Keratinocyte (primary cell): ENCODE measurements at regions not wholly inside any gene's neighbourhood (a gene's known extent, or its start where the extent isn't known, plus 50 kb on each side); places are given as distances from the start of the nearest gene placed in this dataset.

Source experiments
- DNase-seq: peaks from one replicate; pipeline ENCODE4 v3.0.0-alpha.2; 2011; ENCODE audit warnings: low read depth, missing footprints, low spot score
- FAIRE-seq: peaks from 2 replicates; lab custom pipeline; 2011; peaks lifted over from hg19 to GRCh38; lab: Jason Lieb, UNC
- H2AFZ ChIP-seq: 2 replicates; pipeline ENCODE4 v1.6.0; 2012; ENCODE audit warnings: low read length, control low read depth, inconsistent platforms; ENCODE audit not compliant: control insufficient read depth
- H3K27ac ChIP-seq: 2 replicates; pipeline ENCODE4 v1.5.1; 2011; ENCODE audit warnings: low read length; ENCODE audit not compliant: control insufficient read depth, insufficient read depth
- H3K27me3 ChIP-seq: 3 replicates; pipeline ENCODE4 v1.6.0; 2011; ENCODE audit warnings: low read length; ENCODE audit not compliant: control insufficient read depth, insufficient read depth; ENCODE audit errors: extremely low read depth
- H3K36me3 ChIP-seq, 2 experiments: 2 replicates in 1 of 2; 3 replicates in 1 of 2; pipeline ENCODE4 v1.5.1; 2011; ENCODE audit warnings: low read length in 2 of 2, mild to moderate bottlenecking in 1 of 2; ENCODE audit not compliant: control insufficient read depth in 2 of 2, insufficient read depth in 2 of 2; ENCODE audit errors: extremely low read depth in 1 of 2
- H3K4me1 ChIP-seq: 3 replicates; pipeline ENCODE4 v1.5.1; 2011; ENCODE audit warnings: low read length; ENCODE audit not compliant: control insufficient read depth, insufficient read depth; ENCODE audit errors: extremely low read depth
- H3K4me2 ChIP-seq: 3 replicates; pipeline ENCODE4 v1.6.0; 2011; ENCODE audit warnings: low read depth, low read length; ENCODE audit not compliant: control insufficient read depth, insufficient read depth; ENCODE audit errors: extremely low read depth
- H3K4me3 ChIP-seq, 3 experiments: fragments of 200-600 bp in 1 of 3; sonication (generic) in 1 of 3; 2 replicates in 2 of 3; 3 replicates in 1 of 3; pipeline ENCODE4 v1.5.1; 2011 to 2016; ENCODE audit warnings: low read length in 3 of 3, mild to moderate bottlenecking in 3 of 3, control low read depth in 2 of 3, inconsistent platforms in 1 of 3, low read depth in 1 of 3, mixed read lengths in 1 of 3, mixed run types in 1 of 3, moderate library complexity in 1 of 3; ENCODE audit not compliant: control insufficient read depth in 2 of 3, insufficient read depth in 2 of 3; ENCODE audit errors: extremely low read depth in 1 of 3
- H3K79me2 ChIP-seq: 2 replicates; pipeline ENCODE4 v1.6.0; 2012; ENCODE audit warnings: low read length; ENCODE audit not compliant: control insufficient read depth, insufficient read depth
- H3K9ac ChIP-seq: 3 replicates; pipeline ENCODE4 v1.6.0; 2011; ENCODE audit warnings: low read length; ENCODE audit not compliant: control insufficient read depth, insufficient read depth; ENCODE audit errors: extremely low read depth
- H3K9me1 ChIP-seq: 3 replicates; pipeline ENCODE4 v1.6.0; 2011; ENCODE audit warnings: low read length; ENCODE audit not compliant: control insufficient read depth, insufficient read depth; ENCODE audit errors: extremely low read depth
- H3K9me3 ChIP-seq: 2 replicates; pipeline ENCODE4 v1.5.1; 2012; ENCODE audit warnings: low read depth, low read length; ENCODE audit not compliant: control insufficient read depth
- H4K20me1 ChIP-seq: 3 replicates; pipeline ENCODE4 v1.6.0; 2011; ENCODE audit warnings: low read length; ENCODE audit not compliant: control insufficient read depth, insufficient read depth; ENCODE audit errors: extremely low read depth
- CTCF ChIP-seq, 3 experiments: IDR thresholded peaks in 1 of 3; conservative IDR thresholded peaks in 1 of 3; optimal IDR thresholded peaks in 1 of 3; 2 replicates in 2 of 3; 3 replicates in 1 of 3; pipeline versions ENCODE3 to v1.5.1; 2011; ENCODE audit warnings: low read length in 3 of 3, mild to moderate bottlenecking in 3 of 3, moderate library complexity in 2 of 3, control low read depth in 1 of 3, inconsistent platforms in 1 of 3; ENCODE audit not compliant: insufficient read depth in 2 of 3; ENCODE audit errors: extremely low read depth in 1 of 3
- EZH2 ChIP-seq: IDR thresholded peaks from one replicate; pipeline ENCODE4 v1.6.1; 2012; ENCODE audit warnings: inconsistent platforms, mild to moderate bottlenecking, low read length, moderate library complexity
- dilution Hi-C: fragments of 300-500 bp; cut with MboI; formaldehyde crosslinking; loops from one replicate; pipeline ENCODE4 v1.7.0; 2020; ENCODE audit warnings: low sequenced_read_pairs; ENCODE audit not compliant: extremely low pct_ligation_motif_present

- H2AFZ ChIP-seq = no peak overlapping the region
- no peak overlapping the region for H3K4me3 ChIP-seq
- dilution Hi-C loops = no loop called here
- H3K9ac ChIP-seq = no peak overlapping the region
- no peaks in the 10 kb centered on the region for H3K9me1 ChIP-seq
- H4K20me1 ChIP-seq = no peaks in the 10 kb centered on the region
- no peaks in the 10 kb centered on the region for H3K27me3 ChIP-seq
- no peak overlapping the region for H3K27ac ChIP-seq
- no peak overlapping the region for H3K4me2 ChIP-seq
- TF ChIP-seq EZH2 = no peak
- no peak for TF ChIP-seq CTCF (optimal IDR thresholded peaks at IDR 0.05 in 1 of 3, IDR thresholded peaks at IDR 0.05 in 1 of 3, conservative IDR thresholded peaks at IDR 0.05 in 1 of 3; ENCODE audit: extremely low read depth in 1 of 3, insufficient read depth in 2 of 3, low read length in 3 of 3)
- no peaks in the 10 kb centered on the region for H3K79me2 ChIP-seq
- FAIRE-seq = no peak
- H3K4me1 ChIP-seq = no peaks in the 10 kb centered on the region
- H3K9me3 ChIP-seq = no peaks in the 10 kb centered on the region
- DNase-seq = no peak
- no peaks in the 10 kb centered on the region for H3K36me3 ChIP-seq
Observed at GRCh38 chr5:155136216-155136850, 122.8 kb downstream of the KIF4B start.

- no peak overlapping the region for H2AFZ ChIP-seq
- no peaks in the 10 kb centered on the region for H3K9me3 ChIP-seq
- dilution Hi-C loops = no loop called here
- no peaks in the 10 kb centered on the region for H4K20me1 ChIP-seq
- DNase-seq (no peak), FAIRE-seq (no peak)
- H3K36me3 ChIP-seq = no peaks in the 10 kb centered on the region
- H3K9ac ChIP-seq = no peak overlapping the region
- TF ChIP-seq CTCF (optimal IDR thresholded peaks at IDR 0.05 in 1 of 3, IDR thresholded peaks at IDR 0.05 in 1 of 3, conservative IDR thresholded peaks at IDR 0.05 in 1 of 3; ENCODE audit: extremely low read depth in 1 of 3, insufficient read depth in 2 of 3, low read length in 3 of 3) (no peak), EZH2 (no peak)
- no peaks in the 10 kb centered on the region for H3K27me3 ChIP-seq
- H3K27ac ChIP-seq = no peak overlapping the region
- H3K4me3 ChIP-seq = no peak overlapping the region
- H3K4me2 ChIP-seq = no peak overlapping the region
- no peaks in the 10 kb centered on the region for H3K4me1 ChIP-seq
- H3K9me1 ChIP-seq = no peaks in the 10 kb centered on the region
- no peaks in the 10 kb centered on the region for H3K79me2 ChIP-seq
Observed at GRCh38 chr5:155137683-155138082, 124.1 kb downstream of the KIF4B start.
